ENCODE measurements at regions not wholly inside any gene's neighbourhood (a gene's known extent, or its start where the extent isn't known, plus 50 kb on each side); places are given as distances from the start of the nearest gene placed in this dataset.

DNA sequence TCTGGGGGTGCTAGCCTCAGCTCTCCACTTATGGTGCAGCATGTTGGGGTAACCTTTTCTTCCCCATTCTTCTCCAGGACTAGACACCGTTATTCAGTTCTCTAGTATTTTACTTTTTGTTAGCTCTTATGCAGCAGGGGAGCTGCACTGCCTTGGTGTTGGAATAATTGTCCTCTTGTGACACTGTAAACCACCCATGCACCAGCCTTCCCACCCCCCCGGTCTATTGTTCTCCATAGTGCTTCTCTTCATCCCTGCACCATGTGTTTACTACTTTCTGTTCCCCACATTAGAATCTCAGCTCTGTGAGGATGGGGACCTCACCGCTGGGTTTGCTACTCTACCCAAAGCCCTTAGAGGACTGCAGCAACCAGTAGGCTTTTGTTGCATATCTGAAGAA is 230.7 kb downstream of the RPS24 start:
- TF ChIP-seq, protein P1, sequence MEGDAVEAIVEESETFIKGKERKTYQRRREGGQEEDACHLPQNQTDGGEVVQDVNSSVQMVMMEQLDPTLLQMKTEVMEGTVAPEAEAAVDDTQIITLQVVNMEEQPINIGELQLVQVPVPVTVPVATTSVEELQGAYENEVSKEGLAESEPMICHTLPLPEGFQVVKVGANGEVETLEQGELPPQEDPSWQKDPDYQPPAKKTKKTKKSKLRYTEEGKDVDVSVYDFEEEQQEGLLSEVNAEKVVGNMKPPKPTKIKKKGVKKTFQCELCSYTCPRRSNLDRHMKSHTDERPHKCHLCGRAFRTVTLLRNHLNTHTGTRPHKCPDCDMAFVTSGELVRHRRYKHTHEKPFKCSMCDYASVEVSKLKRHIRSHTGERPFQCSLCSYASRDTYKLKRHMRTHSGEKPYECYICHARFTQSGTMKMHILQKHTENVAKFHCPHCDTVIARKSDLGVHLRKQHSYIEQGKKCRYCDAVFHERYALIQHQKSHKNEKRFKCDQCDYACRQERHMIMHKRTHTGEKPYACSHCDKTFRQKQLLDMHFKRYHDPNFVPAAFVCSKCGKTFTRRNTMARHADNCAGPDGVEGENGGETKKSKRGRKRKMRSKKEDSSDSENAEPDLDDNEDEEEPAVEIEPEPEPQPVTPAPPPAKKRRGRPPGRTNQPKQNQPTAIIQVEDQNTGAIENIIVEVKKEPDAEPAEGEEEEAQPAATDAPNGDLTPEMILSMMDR (IDR thresholded peaks at IDR 0.05), result no peak
- no peak for TF ChIP-seq POLR2A (IDR thresholded peaks at IDR 0.05)

All from thyroid gland (tissue), 4 donors.